SK-N-SH (cell line): ENCODE measurements at regions not wholly inside any gene's neighbourhood (a gene's known extent, or its start where the extent isn't known, plus 50 kb on each side); places are given as distances from the start of the nearest gene placed in this dataset.

Experiments used
- CTCF ChIA-PET: fragments of 300-600, 350-600 bp; formaldehyde crosslinking; extraction: SDS; loops from one replicate; lab custom pipeline; 2021; lab: Yijun Ruan, JAX
- POLR2A ChIA-PET: fragments of 350-600 bp; sonication (Branson Sonifier 250); formaldehyde crosslinking; extraction: SDS; loops from one replicate; lab custom pipeline; 2020; ENCODE audit warnings: antibody characterized with exemption, inconsistent platforms; lab: Yijun Ruan, JAX
- DNase-seq: peaks from one replicate; pipeline ENCODE4 v3.0.0; 2012
- H2AFZ ChIP-seq: fragments of 200-600 bp; sonication (generic); 2 replicates; pipeline ENCODE4 v1.8.1; 2016; ENCODE audit warnings: antibody characterized with exemption, mild to moderate bottlenecking, low read depth
- H3F3A ChIP-seq: fragments of 200-600 bp; sonication (generic); replicated peaks from 2 replicates; pipeline ENCODE3; 2016; ENCODE audit warnings: antibody characterized with exemption, mild to moderate bottlenecking; ENCODE audit not compliant: insufficient read depth
- H3K27ac ChIP-seq, 2 experiments: fragments of 200-500 bp in 1 of 2; fragments of 200-600 bp in 1 of 2; sonication (Bioruptor generic) in 1 of 2; sonication (generic), shearing (Covaris generic) in 1 of 2; 2 replicates each; pipeline versions ENCODE4 v1.5.1 to v1.6.1; 2014 to 2016; ENCODE audit warnings: low read depth in 2 of 2, inconsistent platforms in 1 of 2, low read length in 1 of 2, mild to moderate bottlenecking in 1 of 2, mixed read lengths in 1 of 2
- H3K27me3 ChIP-seq: fragments of 200-600 bp; sonication (generic), shearing (Covaris generic); 2 replicates; pipeline ENCODE4 v1.6.1; 2016; ENCODE audit warnings: mixed run types; ENCODE audit not compliant: insufficient read depth
- H3K36me3 ChIP-seq, 2 experiments: fragments of 200-500 bp in 1 of 2; fragments of 200-600 bp in 1 of 2; sonication (Bioruptor generic) in 1 of 2; sonication (generic) in 1 of 2; replicated peaks in 1 of 2; 2 replicates each; pipeline versions ENCODE3 to v1.5.1; 2014 to 2016; ENCODE audit warnings: low read length in 1 of 2, mild to moderate bottlenecking in 1 of 2; ENCODE audit not compliant: insufficient read depth in 2 of 2, control insufficient read depth in 1 of 2
- H3K4me1 ChIP-seq, 2 experiments: fragments of 200-500 bp in 1 of 2; fragments of 200-600 bp in 1 of 2; sonication (Bioruptor generic) in 1 of 2; sonication (generic), shearing (Covaris generic) in 1 of 2; 2 replicates each; pipeline versions ENCODE4 v1.5.1 to v1.6.1; 2014 to 2016; ENCODE audit warnings: low read depth in 1 of 2, low read length in 1 of 2, mixed run types in 1 of 2; ENCODE audit not compliant: insufficient read depth in 2 of 2, control insufficient read depth in 1 of 2
- H3K4me2 ChIP-seq: fragments of 200-600 bp; sonication (generic), shearing (Covaris generic); 2 replicates; pipeline ENCODE4 v1.6.1; 2017; ENCODE audit warnings: mixed run types
- H3K4me3 ChIP-seq, 2 experiments: fragments of 200-500 bp in 1 of 2; fragments of 200-600 bp in 1 of 2; sonication (Bioruptor generic) in 1 of 2; sonication (generic), shearing (Covaris generic) in 1 of 2; 2 replicates each; pipeline versions ENCODE4 v1.5.1 to v1.8.1; 2014 to 2016; ENCODE audit warnings: low read depth in 2 of 2, inconsistent platforms in 1 of 2, low read length in 1 of 2, mild to moderate bottlenecking in 1 of 2, mixed read lengths in 1 of 2, moderate library complexity in 1 of 2
- H3K79me2 ChIP-seq: fragments of 200-600 bp; sonication (generic); 2 replicates; pipeline ENCODE4 v1.8.1; 2017; ENCODE audit warnings: mild to moderate bottlenecking; ENCODE audit not compliant: insufficient read depth
- H3K9ac ChIP-seq: fragments of 200-600 bp; sonication (generic); 2 replicates; pipeline ENCODE4 v1.6.1; 2017; ENCODE audit warnings: mixed run types
- H3K9me2 ChIP-seq: fragments of 200-600 bp; sonication (generic); 2 replicates; pipeline ENCODE4 v1.6.1; 2017; ENCODE audit warnings: mixed run types
- H3K9me3 ChIP-seq: fragments of 200-600 bp; sonication (generic); 2 replicates; pipeline ENCODE4 v1.6.1; 2017; ENCODE audit warnings: mixed run types, mild to moderate bottlenecking, moderate library complexity
- H4K20me1 ChIP-seq: fragments of 200-600 bp; sonication (generic); 2 replicates; pipeline ENCODE4 v1.6.1; 2017; ENCODE audit warnings: mild to moderate bottlenecking, mixed run types; ENCODE audit not compliant: insufficient read depth
- CHD2 ChIP-seq: fragments of 150-350 bp; IDR thresholded peaks from 2 replicates; pipeline ENCODE4 v1.6.1; 2018; ENCODE audit warnings: low read length; ENCODE audit not compliant: partially characterized antibody
- ELF1 ChIP-seq: IDR thresholded peaks from 2 replicates; pipeline ENCODE4 v1.4.0; 2012
- EP300 ChIP-seq, 2 experiments: IDR thresholded peaks; 2 replicates each; pipeline versions ENCODE4 v1.4.0 to v1.6.1; 2012; ENCODE audit warnings: borderline replicate concordance in 1 of 2, low read depth in 1 of 2, low read length in 1 of 2
- EZH2phosphoT487 ChIP-seq: fragments of 200-600 bp; sonication (generic); IDR thresholded peaks from 2 replicates; pipeline ENCODE4 v1.6.1; 2017; ENCODE audit warnings: low read depth, mixed run types, mild to moderate bottlenecking, antibody characterized with exemption, moderate library complexity, borderline replicate concordance
- GABPA ChIP-seq: IDR thresholded peaks from 2 replicates; pipeline ENCODE4 v1.4.0; 2012; ENCODE audit warnings: low read depth, mild to moderate bottlenecking
- GATA2 ChIP-seq: sonication (generic); formaldehyde crosslinking; IDR thresholded peaks from 2 replicates; pipeline ENCODE4 v1.5.0; 2020; ENCODE audit warnings: mild to moderate bottlenecking, missing genetic modification reagents
- IRF3 ChIP-seq: fragments of 150-350 bp; IDR thresholded peaks from 2 replicates; pipeline ENCODE4 v1.6.1; 2016; ENCODE audit warnings: mild to moderate bottlenecking, low read depth, low read length
- MEF2A ChIP-seq: IDR thresholded peaks from 2 replicates; pipeline ENCODE4 v1.4.0; 2012; ENCODE audit warnings: low read depth, borderline replicate concordance
- NFIC ChIP-seq: IDR thresholded peaks from 2 replicates; pipeline ENCODE4 v1.4.0; 2012; ENCODE audit warnings: borderline replicate concordance
- POLR2AphosphoS5 ChIP-seq: IDR thresholded peaks from 2 replicates; pipeline ENCODE4 v1.6.1; 2012; ENCODE audit warnings: low read depth, low read length
- RAD21 ChIP-seq: IDR thresholded peaks from 2 replicates; pipeline ENCODE4 v1.6.1; 2012; ENCODE audit warnings: mild to moderate bottlenecking, low read length
- RCOR1 ChIP-seq: fragments of 150-350 bp; IDR thresholded peaks from 2 replicates; pipeline ENCODE4 v1.6.1; 2017; ENCODE audit warnings: antibody characterized with exemption, low read length
- REST ChIP-seq: IDR thresholded peaks from 2 replicates; pipeline ENCODE4 v1.6.1; 2012; ENCODE audit warnings: mild to moderate bottlenecking, low read depth, low read length, moderate library complexity
- RXRA ChIP-seq: IDR thresholded peaks from 2 replicates; pipeline ENCODE4 v1.4.0; 2012; ENCODE audit warnings: low read depth, mild to moderate bottlenecking, borderline replicate concordance
- SMC3 ChIP-seq: IDR thresholded peaks from 2 replicates; pipeline ENCODE4 v1.6.1; 2012; ENCODE audit warnings: low read depth, low read length, improper control_type of control experiment
- TAF1 ChIP-seq: IDR thresholded peaks from 2 replicates; pipeline ENCODE4 v1.6.1; 2012; ENCODE audit warnings: low read depth, mild to moderate bottlenecking, low read length, moderate library complexity, borderline replicate concordance
- TCF12 ChIP-seq: IDR thresholded peaks from 2 replicates; pipeline ENCODE4 v1.4.0; 2012
- USF2 ChIP-seq: fragments of 150-350 bp; IDR thresholded peaks from 2 replicates; pipeline ENCODE4 v1.6.1; 2017; ENCODE audit warnings: antibody characterized with exemption, low read length, low read depth, borderline replicate concordance
- ZBTB33 ChIP-seq: IDR thresholded peaks from 2 replicates; pipeline ENCODE4 v1.4.0; 2012; ENCODE audit warnings: low read depth, borderline replicate concordance
- WGBS: methylation state at CpG from one replicate; pipeline ENCODE4 v1.1.6; 2017; ENCODE audit warnings: low lambda C conversion rate; 5-methylcytosine and 5-hydroxymethylcytosine counted together
- TF ChIP-seq, protein P1 (sequence below): IDR thresholded peaks from 2 replicates; pipeline ENCODE4 v1.4.0; 2012; ENCODE audit warnings: low read depth

DNA sequence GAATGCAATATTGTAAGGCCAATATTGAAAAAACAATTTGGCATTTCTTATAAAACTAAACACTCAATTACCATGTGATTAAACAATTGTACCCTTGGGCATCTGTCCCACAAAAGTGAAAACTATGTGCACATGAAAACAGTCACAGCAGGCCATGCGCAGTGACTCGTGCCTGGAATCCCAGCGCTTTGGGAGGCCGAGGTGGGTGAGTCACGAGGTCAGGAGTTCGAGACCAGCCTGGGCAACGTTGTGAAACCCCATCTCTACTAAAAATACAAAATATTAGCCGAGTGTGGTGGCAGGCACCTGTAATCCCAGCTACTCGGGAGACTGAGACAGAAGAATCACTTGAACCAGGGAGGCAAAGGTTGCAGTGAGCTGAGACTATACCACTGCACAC, 343.7 kb downstream of the DMRTA1 start:
- H4K20me1 ChIP-seq = no peaks in the 10 kb centered on the region
- WGBS = 7% methylated on average over 9 of the region's 9 CpGs
- no peaks in the 10 kb centered on the region for H3K36me3 ChIP-seq
- POLR2A ChIA-PET = no interaction called here
- TF ChIP-seq GABPA (no peak), REST (no peak), RXRA (no peak), TCF12 (no peak), SMC3 (no peak), USF2 (no peak), TAF1 (no peak), RCOR1 (no peak), ZBTB33 (no peak), CHD2 (no peak), RAD21 (no peak), IRF3 (no peak), GATA2 (CRISPR knock-in tag) (no peak), POLR2AphosphoS5 (no peak), EZH2phosphoT487 (no peak), ELF1 (no peak), MEF2A (no peak), NFIC (no peak), EP300 (IDR thresholded peaks at IDR 0.05; ENCODE audit: borderline replicate concordance in 1 of 2, low read depth in 1 of 2, low read length in 1 of 2) (no peak)
- TF ChIP-seq, protein P1, sequence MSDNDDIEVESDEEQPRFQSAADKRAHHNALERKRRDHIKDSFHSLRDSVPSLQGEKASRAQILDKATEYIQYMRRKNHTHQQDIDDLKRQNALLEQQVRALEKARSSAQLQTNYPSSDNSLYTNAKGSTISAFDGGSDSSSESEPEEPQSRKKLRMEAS = no peak
- no peaks in the 10 kb centered on the region for H3F3A ChIP-seq
- no peak overlapping the region for H3K9ac ChIP-seq
- no peak overlapping the region for H3K4me3 ChIP-seq
- H3K27ac ChIP-seq = no peak overlapping the region
- H3K9me3 ChIP-seq = no peaks in the 10 kb centered on the region
- H2AFZ ChIP-seq = no peak overlapping the region
- H3K79me2 ChIP-seq = no peaks in the 10 kb centered on the region
- CTCF ChIA-PET = no interaction called here
- H3K27me3 ChIP-seq = no peaks in the 10 kb centered on the region
- no peak overlapping the region for H3K4me2 ChIP-seq
- H3K4me1 ChIP-seq = no peaks in the 10 kb centered on the region
- no peak for DNase-seq
- H3K9me2 ChIP-seq = no peaks in the 10 kb centered on the region
